H1 (cell line): ENCODE measurements at regions not wholly inside any gene's neighbourhood (a gene's known extent, or its start where the extent isn't known, plus 50 kb on each side); places are given as distances from the start of the nearest gene placed in this dataset.
A peak's percentile ranks its signal among the peaks of the same experiment; 100 is the strongest.

Experiments used
- CTCF ChIA-PET: fragments of 300-600 bp; sonication (Branson Sonifier 250); formaldehyde crosslinking; loops from one replicate; lab custom pipeline; 2021; ENCODE audit not compliant: partially characterized antibody; lab: Charles Lee
- POLR2A ChIA-PET: fragments of 300-600 bp; sonication (Branson Sonifier 250); formaldehyde crosslinking; loops from one replicate; lab custom pipeline; 2021; ENCODE audit warnings: inconsistent platforms; ENCODE audit not compliant: partially characterized antibody; lab: Charles Lee
- DNase-seq, 2 experiments: peaks; one replicate each; pipeline versions ENCODE4 v3.0.0 to v3.0.0-alpha.2; 2010 to 2022; ENCODE audit warnings: low spot score in 2 of 2, low read depth in 1 of 2, mixed read lengths in 1 of 2
- FAIRE-seq: peaks from 2 replicates; lab custom pipeline; 2011; peaks lifted over from hg19 to GRCh38; lab: Jason Lieb, UNC
- H2AFZ ChIP-seq: 2 replicates; pipeline ENCODE4 v1.8.1; 2012; ENCODE audit warnings: low read length, inconsistent platforms
- H2AK5ac ChIP-seq: 2 replicates; pipeline ENCODE4 v1.6.1; 2013; ENCODE audit warnings: low read depth, low read length
- H2BK120ac ChIP-seq: replicated peaks from 2 replicates; pipeline ENCODE3; 2013; ENCODE audit warnings: low read depth, low read length, inconsistent platforms
- H2BK12ac ChIP-seq: 2 replicates; pipeline ENCODE4 v1.6.1; 2013; ENCODE audit warnings: low read depth, low read length
- H2BK15ac ChIP-seq: 2 replicates; pipeline ENCODE4 v1.6.1; 2013; ENCODE audit warnings: low read length
- H2BK20ac ChIP-seq: 2 replicates; pipeline ENCODE4 v1.6.1; 2013; ENCODE audit warnings: low read length
- H2BK5ac ChIP-seq: 2 replicates; pipeline ENCODE4 v1.6.1; 2013; ENCODE audit warnings: low read depth, low read length
- H3K14ac ChIP-seq: 2 replicates; pipeline ENCODE4 v1.6.1; 2013; ENCODE audit warnings: inconsistent platforms; ENCODE audit not compliant: insufficient read length
- H3K18ac ChIP-seq: 2 replicates; pipeline ENCODE4 v1.6.1; 2013; ENCODE audit warnings: low read length; ENCODE audit errors: extremely low read depth
- H3K23ac ChIP-seq: 2 replicates; pipeline ENCODE4 v1.6.1; 2013; ENCODE audit warnings: inconsistent platforms; ENCODE audit not compliant: insufficient read length
- H3K23me2 ChIP-seq: 2 replicates; pipeline ENCODE4 v1.6.1; 2013; ENCODE audit warnings: low read depth, low read length
- H3K27ac ChIP-seq: 2 replicates; pipeline ENCODE4 v1.6.1; 2011; ENCODE audit warnings: low read depth, low read length, inconsistent platforms
- H3K27me3 ChIP-seq, 4 experiments: replicated peaks in 1 of 4; 1 replicate in 1 of 4; 2 replicates in 3 of 4; pipeline versions ENCODE4 v1.6.1 to v1.8.1; 2011 to 2013; ENCODE audit warnings: low read length in 3 of 4, mild to moderate bottlenecking in 3 of 4, inconsistent platforms in 2 of 4, mixed read lengths in 2 of 4, moderate library complexity in 1 of 4; ENCODE audit not compliant: control insufficient read depth in 3 of 4, insufficient read depth in 3 of 4; ENCODE audit errors: extremely low read depth in 1 of 4
- H3K36me3 ChIP-seq, 4 experiments: 2 replicates each; pipeline versions ENCODE4 v1.6.1 to v1.8.1; 2011 to 2013; ENCODE audit warnings: mild to moderate bottlenecking in 4 of 4, low read length in 3 of 4, moderate library complexity in 2 of 4, control low read depth in 1 of 4, inconsistent platforms in 1 of 4; ENCODE audit not compliant: insufficient read depth in 4 of 4, control insufficient read depth in 2 of 4
- H3K4ac ChIP-seq: replicated peaks from 2 replicates; pipeline ENCODE3; 2013; ENCODE audit warnings: low read length, low read depth, mixed read lengths, inconsistent platforms; ENCODE audit not compliant: insufficient read length
- H3K4me1 ChIP-seq, 4 experiments: replicated peaks in 1 of 4; 1 replicate in 1 of 4; 2 replicates in 3 of 4; pipeline versions ENCODE4 v1.6.1 to v1.8.1; 2011 to 2013; ENCODE audit warnings: low read length in 3 of 4, inconsistent platforms in 2 of 4, mixed read lengths in 1 of 4; ENCODE audit not compliant: insufficient read depth in 4 of 4, control insufficient read depth in 3 of 4
- H3K4me2 ChIP-seq, 2 experiments: 2 replicates each; pipeline versions ENCODE4 v1.6.1 to v1.8.1; 2011 to 2013; ENCODE audit warnings: low read depth in 2 of 2, low read length in 2 of 2, control low read depth in 1 of 2, inconsistent platforms in 1 of 2, mild to moderate bottlenecking in 1 of 2; ENCODE audit not compliant: insufficient read depth in 1 of 2
- H3K4me3 ChIP-seq, 4 experiments: fragments of 200-600, 300-600 bp in 1 of 4; sonication (generic), shearing (Covaris generic), sonication (Bioruptor Twin) in 1 of 4; 2 replicates each; pipeline versions ENCODE4 v1.5.1 to v1.8.1; 2011 to 2016; ENCODE audit warnings: low read length in 4 of 4, low read depth in 3 of 4, control low read depth in 2 of 4, inconsistent platforms in 2 of 4, mild to moderate bottlenecking in 2 of 4, mixed read lengths in 1 of 4, moderate library complexity in 1 of 4; ENCODE audit not compliant: insufficient read depth in 2 of 4; ENCODE audit errors: extremely low read depth in 1 of 4
- H3K56ac ChIP-seq: replicated peaks from 2 replicates; pipeline ENCODE3; 2013; ENCODE audit warnings: low read depth, mild to moderate bottlenecking, mixed read lengths, low read length, inconsistent platforms; ENCODE audit not compliant: insufficient read length
- H3K79me1 ChIP-seq: 2 replicates; pipeline ENCODE4 v1.6.1; 2013; ENCODE audit warnings: low read depth, low read length, control low read depth
- H3K79me2 ChIP-seq, 2 experiments: 2 replicates each; pipeline versions ENCODE4 v1.6.1 to v1.8.1; 2012 to 2013; ENCODE audit warnings: low read length in 2 of 2, mild to moderate bottlenecking in 2 of 2, inconsistent platforms in 1 of 2; ENCODE audit not compliant: insufficient read depth in 2 of 2, control insufficient read depth in 1 of 2
- H3K9ac ChIP-seq, 4 experiments: replicated peaks in 1 of 4; 1 replicate in 1 of 4; 2 replicates in 3 of 4; pipeline versions ENCODE4 v1.6.1 to v1.8.1; 2011 to 2013; ENCODE audit warnings: low read depth in 3 of 4, low read length in 3 of 4, control low read depth in 2 of 4, mild to moderate bottlenecking in 2 of 4, moderate library complexity in 2 of 4, inconsistent platforms in 1 of 4; ENCODE audit errors: extremely low read depth in 1 of 4
- H3K9me3 ChIP-seq, 2 experiments: 2 replicates each; pipeline versions ENCODE4 v1.6.1 to v1.8.1; 2012 to 2013; ENCODE audit warnings: mild to moderate bottlenecking in 2 of 2, moderate library complexity in 2 of 2, control low read depth in 1 of 2, inconsistent platforms in 1 of 2, low read depth in 1 of 2, low read length in 1 of 2, mixed read lengths in 1 of 2; ENCODE audit not compliant: insufficient read depth in 2 of 2
- H4K20me1 ChIP-seq, 2 experiments: replicated peaks in 1 of 2; 2 replicates each; pipeline versions ENCODE3 to v1.8.1; 2011 to 2013; ENCODE audit warnings: inconsistent platforms in 2 of 2, low read length in 2 of 2, mild to moderate bottlenecking in 1 of 2; ENCODE audit not compliant: insufficient read depth in 2 of 2, control insufficient read depth in 1 of 2
- H4K5ac ChIP-seq: 2 replicates; pipeline ENCODE4 v1.6.1; 2013; ENCODE audit warnings: low read length, low read depth, mixed read lengths, inconsistent platforms; ENCODE audit not compliant: insufficient read length
- H4K8ac ChIP-seq: 2 replicates; pipeline ENCODE4 v1.8.0; 2013; ENCODE audit warnings: mild to moderate bottlenecking, moderate library complexity, low read length, inconsistent platforms; ENCODE audit not compliant: insufficient read depth; ENCODE audit errors: extremely low read depth
- H4K91ac ChIP-seq: replicated peaks from 2 replicates; pipeline ENCODE3; 2013; ENCODE audit warnings: low read length, mixed read lengths, inconsistent platforms; ENCODE audit not compliant: insufficient read length
- WGBS, 2 experiments: shearing (Covaris generic) in 1 of 2; methylation state at CpG; one replicate each; pipeline versions ENCODE4 v1.1.6 to v1.1.7; 2013 to 2015; ENCODE audit warnings: low lambda C conversion rate in 2 of 2, mixed read lengths in 2 of 2, inconsistent platforms in 1 of 2, low coverage in 1 of 2, missing lambda C conversion rate in 1 of 2; ENCODE audit not compliant: insufficient replicate concordance in 2 of 2, insufficient coverage in 1 of 2, insufficient read length in 1 of 2; ENCODE audit errors: extremely low coverage in 1 of 2, missing lambda C conversion rate in 1 of 2; 5-methylcytosine and 5-hydroxymethylcytosine counted together

DNA sequence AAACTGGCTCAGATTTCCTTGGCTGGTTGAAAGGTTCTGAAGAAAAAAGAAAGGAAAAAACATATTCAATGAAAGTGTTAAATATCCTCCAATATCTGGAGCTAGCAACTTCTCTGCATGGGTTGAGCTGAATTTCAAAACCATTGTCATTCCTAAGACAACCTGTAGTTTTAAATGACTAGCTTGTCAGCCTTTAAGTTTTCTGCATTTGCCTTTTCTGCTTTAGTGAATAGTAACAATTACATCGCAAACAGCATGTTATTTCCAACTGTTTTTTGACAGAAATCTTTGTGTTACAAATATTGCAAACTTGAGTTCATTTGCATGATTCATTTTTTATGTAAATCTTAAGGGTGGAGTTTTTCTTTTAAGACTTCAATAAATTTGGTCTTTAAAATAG, 852.3 kb upstream of the CELF2 start:
- no peaks in the 10 kb centered on the region for H3K27me3 ChIP-seq
- no peak overlapping the region for H4K91ac ChIP-seq
- H3K14ac ChIP-seq, result no peak overlapping the region
- peak overlapping the region; percentile 67 for H4K5ac ChIP-seq
- no peaks in the 10 kb centered on the region for H3K79me1 ChIP-seq
- H4K20me1 ChIP-seq, result no peaks in the 10 kb centered on the region
- H2AK5ac ChIP-seq, result no peak overlapping the region
- no peak overlapping the region for H2AFZ ChIP-seq
- 0% methylated on average over 1 of the region's 1 CpG; no CpG with 5 or more reads in 1 of the 2 experiments for WGBS, 2 experiments
- no peak overlapping the region for H2BK120ac ChIP-seq
- H3K18ac ChIP-seq, result no peak overlapping the region
- no peak overlapping the region for H3K4ac ChIP-seq
- H4K8ac ChIP-seq, result no peak overlapping the region
- peaks cover 0 to 7% (median 4%) of the 10 kb centered on the region in 4 experiments; a peak in 2 of 7 replicates for H3K4me1 ChIP-seq
- H3K27ac ChIP-seq, result no peak overlapping the region
- H2BK5ac ChIP-seq, result no peak overlapping the region
- H3K23me2 ChIP-seq, result no peaks in the 10 kb centered on the region; the same call in 1 of the 2 replicates
- H3K9ac ChIP-seq, result no peak overlapping the region
- H3K36me3 ChIP-seq, result peaks cover 0 to 14% (median 0%) of the 10 kb centered on the region in 4 experiments; a peak in 3 of 8 replicates
- H2BK20ac ChIP-seq, result no peak overlapping the region
- H2BK12ac ChIP-seq, result no peak overlapping the region
- no peak for DNase-seq
- ChIA-PET POLR2A (no interaction called here), CTCF (no interaction called here)
- no peak overlapping the region for H3K23ac ChIP-seq
- no peak overlapping the region for H2BK15ac ChIP-seq
- peak overlapping the region; percentile 15 to 16; a peak in 1 of 4 replicates for H3K4me2 ChIP-seq
- H3K79me2 ChIP-seq, result no peaks in the 10 kb centered on the region
- FAIRE-seq, result peak; percentile 69
- peak overlapping the region in 1 of 4 experiments; percentile 26; a peak in 1 of 8 replicates for H3K4me3 ChIP-seq
- H3K56ac ChIP-seq, result no peak overlapping the region
- H3K9me3 ChIP-seq, result peaks cover 13 to 20% of the 10 kb centered on the region in 2 experiments; a peak in 3 of 4 replicates
